Ishikawa (cell line): ENCODE measurements at regions not wholly inside any gene's neighbourhood (a gene's known extent, or its start where the extent isn't known, plus 50 kb on each side); places are given as distances from the start of the nearest gene placed in this dataset.

Source experiments
- CEBPB ChIP-seq: IDR thresholded peaks from 2 replicates; pipeline ENCODE4 v1.6.1; 2012
- CREB1 ChIP-seq: IDR thresholded peaks from 2 replicates; pipeline ENCODE4 v1.6.1; 2012; ENCODE audit warnings: low read depth
- EGR1 ChIP-seq: IDR thresholded peaks from 2 replicates; pipeline ENCODE4 v1.6.1; 2012
- EP300 ChIP-seq: IDR thresholded peaks from 2 replicates; pipeline ENCODE4 v1.6.1; 2012; ENCODE audit warnings: borderline replicate concordance
- FOXM1 ChIP-seq: IDR thresholded peaks from 2 replicates; pipeline ENCODE4 v1.6.1; 2012; ENCODE audit warnings: low read depth, borderline replicate concordance
- NFIC ChIP-seq: IDR thresholded peaks from 2 replicates; pipeline ENCODE4 v1.6.1; 2012
- RAD21 ChIP-seq: IDR thresholded peaks from 2 replicates; pipeline ENCODE4 v1.6.1; 2012; ENCODE audit warnings: low read depth
- TAF1 ChIP-seq: IDR thresholded peaks from 2 replicates; pipeline ENCODE4 v1.6.1; 2012; ENCODE audit warnings: low read depth, mild to moderate bottlenecking
- TCF12 ChIP-seq: IDR thresholded peaks from 2 replicates; pipeline ENCODE4 v1.6.1; 2012; ENCODE audit warnings: low read depth
- TEAD4 ChIP-seq: IDR thresholded peaks from 2 replicates; pipeline ENCODE4 v1.6.1; 2012
- YY1 ChIP-seq: IDR thresholded peaks from 2 replicates; pipeline ENCODE4 v1.6.1; 2012; ENCODE audit warnings: low read depth
- ZBTB7A ChIP-seq: IDR thresholded peaks from 2 replicates; pipeline ENCODE4 v1.6.1; 2012; ENCODE audit warnings: low read depth
- TF ChIP-seq, protein P1 (sequence below): IDR thresholded peaks from 2 replicates; pipeline ENCODE4 v1.6.1; 2012
- TF ChIP-seq, protein P2 (sequence below): IDR thresholded peaks from 2 replicates; pipeline ENCODE4 v1.6.1; 2012
- TF ChIP-seq, protein P3 (sequence below): IDR thresholded peaks from 2 replicates; pipeline ENCODE4 v1.6.1; 2012; ENCODE audit warnings: low read depth, mild to moderate bottlenecking

DNA sequence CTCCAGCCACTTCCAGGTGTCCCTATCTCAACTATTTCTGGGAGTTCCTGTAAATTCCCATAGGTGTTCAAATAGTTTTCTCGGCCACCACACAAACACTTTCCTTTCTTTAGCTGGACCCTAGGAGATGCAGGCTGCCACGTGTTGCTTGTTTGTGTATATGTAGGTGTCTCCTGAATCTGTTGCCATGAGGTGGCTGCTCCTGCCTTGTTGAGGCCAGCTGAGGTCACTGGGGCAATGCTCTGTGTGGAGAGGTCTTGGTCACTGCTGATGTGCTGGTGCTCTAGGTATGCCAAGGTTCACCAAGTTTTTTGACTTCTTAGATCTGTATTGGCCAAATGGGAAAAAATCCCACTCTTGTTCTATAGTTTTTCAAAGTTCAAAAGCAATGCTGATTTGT lies 132.5 kb upstream of the CHD1 start:
- no peak for TF ChIP-seq RAD21
- no peak for TF ChIP-seq CEBPB
- TF ChIP-seq TAF1, result no peak
- TF ChIP-seq, protein P1, sequence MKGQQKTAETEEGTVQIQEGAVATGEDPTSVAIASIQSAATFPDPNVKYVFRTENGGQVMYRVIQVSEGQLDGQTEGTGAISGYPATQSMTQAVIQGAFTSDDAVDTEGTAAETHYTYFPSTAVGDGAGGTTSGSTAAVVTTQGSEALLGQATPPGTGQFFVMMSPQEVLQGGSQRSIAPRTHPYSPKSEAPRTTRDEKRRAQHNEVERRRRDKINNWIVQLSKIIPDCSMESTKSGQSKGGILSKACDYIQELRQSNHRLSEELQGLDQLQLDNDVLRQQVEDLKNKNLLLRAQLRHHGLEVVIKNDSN, result no peak
- TF ChIP-seq YY1, result no peak
- TF ChIP-seq EGR1, result no peak
- no peak for TF ChIP-seq NFIC
- TF ChIP-seq EP300, result no peak
- TF ChIP-seq, protein P2, sequence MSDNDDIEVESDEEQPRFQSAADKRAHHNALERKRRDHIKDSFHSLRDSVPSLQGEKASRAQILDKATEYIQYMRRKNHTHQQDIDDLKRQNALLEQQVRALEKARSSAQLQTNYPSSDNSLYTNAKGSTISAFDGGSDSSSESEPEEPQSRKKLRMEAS, result no peak
- no peak for TF ChIP-seq FOXM1
- TF ChIP-seq TCF12, result no peak
- TF ChIP-seq TEAD4, result no peak
- TF ChIP-seq, protein P3, sequence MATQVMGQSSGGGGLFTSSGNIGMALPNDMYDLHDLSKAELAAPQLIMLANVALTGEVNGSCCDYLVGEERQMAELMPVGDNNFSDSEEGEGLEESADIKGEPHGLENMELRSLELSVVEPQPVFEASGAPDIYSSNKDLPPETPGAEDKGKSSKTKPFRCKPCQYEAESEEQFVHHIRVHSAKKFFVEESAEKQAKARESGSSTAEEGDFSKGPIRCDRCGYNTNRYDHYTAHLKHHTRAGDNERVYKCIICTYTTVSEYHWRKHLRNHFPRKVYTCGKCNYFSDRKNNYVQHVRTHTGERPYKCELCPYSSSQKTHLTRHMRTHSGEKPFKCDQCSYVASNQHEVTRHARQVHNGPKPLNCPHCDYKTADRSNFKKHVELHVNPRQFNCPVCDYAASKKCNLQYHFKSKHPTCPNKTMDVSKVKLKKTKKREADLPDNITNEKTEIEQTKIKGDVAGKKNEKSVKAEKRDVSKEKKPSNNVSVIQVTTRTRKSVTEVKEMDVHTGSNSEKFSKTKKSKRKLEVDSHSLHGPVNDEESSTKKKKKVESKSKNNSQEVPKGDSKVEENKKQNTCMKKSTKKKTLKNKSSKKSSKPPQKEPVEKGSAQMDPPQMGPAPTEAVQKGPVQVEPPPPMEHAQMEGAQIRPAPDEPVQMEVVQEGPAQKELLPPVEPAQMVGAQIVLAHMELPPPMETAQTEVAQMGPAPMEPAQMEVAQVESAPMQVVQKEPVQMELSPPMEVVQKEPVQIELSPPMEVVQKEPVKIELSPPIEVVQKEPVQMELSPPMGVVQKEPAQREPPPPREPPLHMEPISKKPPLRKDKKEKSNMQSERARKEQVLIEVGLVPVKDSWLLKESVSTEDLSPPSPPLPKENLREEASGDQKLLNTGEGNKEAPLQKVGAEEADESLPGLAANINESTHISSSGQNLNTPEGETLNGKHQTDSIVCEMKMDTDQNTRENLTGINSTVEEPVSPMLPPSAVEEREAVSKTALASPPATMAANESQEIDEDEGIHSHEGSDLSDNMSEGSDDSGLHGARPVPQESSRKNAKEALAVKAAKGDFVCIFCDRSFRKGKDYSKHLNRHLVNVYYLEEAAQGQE, result no peak
- TF ChIP-seq CREB1, result no peak
- TF ChIP-seq ZBTB7A, result no peak

DNA sequence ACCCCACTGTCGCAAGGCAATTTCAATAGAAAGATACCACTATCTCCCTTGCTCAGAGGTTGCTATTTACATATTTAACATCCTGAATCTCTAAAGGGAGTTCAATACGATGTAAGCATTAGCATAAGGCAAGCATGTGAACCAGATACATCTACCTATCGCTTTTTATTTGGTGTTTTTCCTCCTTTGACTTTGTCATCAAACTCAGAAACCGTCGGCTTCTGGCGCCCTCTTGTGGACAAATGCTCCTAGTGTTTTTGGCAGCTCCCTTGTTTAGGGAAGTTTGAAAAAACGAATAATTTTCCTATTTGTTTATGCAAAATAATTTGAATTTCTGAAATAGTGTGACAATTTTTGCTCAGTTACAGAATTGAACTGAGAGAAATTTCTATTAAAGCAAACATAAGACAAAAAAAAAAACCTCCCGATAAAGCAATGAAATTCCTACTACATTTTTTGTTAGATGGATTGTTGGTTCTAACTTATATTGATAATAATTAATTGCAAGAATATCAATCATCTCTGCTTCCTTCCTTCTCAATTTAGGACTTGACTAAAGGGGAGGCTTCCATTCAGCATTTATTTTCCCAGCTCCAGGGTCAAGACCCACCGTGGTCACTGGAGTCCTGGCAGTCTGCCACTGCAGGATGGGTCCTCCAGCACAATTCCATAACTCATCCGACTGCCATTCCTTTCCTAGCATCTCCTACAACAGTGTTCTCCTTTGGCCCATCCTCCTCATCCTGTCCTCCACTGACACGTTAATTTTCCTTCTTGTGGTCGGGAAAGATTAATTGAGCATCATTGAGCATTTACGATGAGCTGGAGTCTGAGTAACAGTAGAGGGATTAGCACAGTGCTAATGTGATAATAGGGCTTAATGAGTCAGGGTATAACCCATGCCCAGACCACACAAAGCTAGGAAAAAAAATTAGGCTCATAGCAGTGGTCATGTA lies 131.8 kb upstream of the CHD1 start:
- TF ChIP-seq FOXM1 (no peak), ZBTB7A (no peak), TCF12 (no peak), RAD21 (peak; percentile 77), CEBPB (no peak), NFIC (no peak)
- TF ChIP-seq, protein P1, result no peak

DNA sequence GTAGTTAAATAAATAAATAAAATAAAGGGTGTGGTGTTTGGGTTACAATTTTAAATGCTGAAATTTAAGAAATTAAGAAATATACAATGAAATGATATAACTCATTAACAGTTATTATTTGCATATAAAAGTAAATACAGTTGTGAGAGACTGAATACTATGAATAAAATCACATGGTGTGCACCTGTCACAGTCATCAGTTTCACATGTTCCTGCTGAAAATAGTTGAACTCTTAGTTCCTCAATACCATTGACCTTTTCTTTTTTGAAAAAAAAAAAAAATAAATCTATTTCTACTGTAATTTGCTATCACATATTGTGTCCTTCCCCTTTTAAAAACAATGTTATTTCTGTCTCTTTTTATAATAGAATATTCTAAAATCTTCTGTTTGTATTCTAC lies 130.9 kb upstream of the CHD1 start:
- TF ChIP-seq YY1 (no peak), CEBPB (no peak), ZBTB7A (no peak), CREB1 (no peak), EP300 (no peak)
- TF ChIP-seq, protein P2, result no peak

DNA sequence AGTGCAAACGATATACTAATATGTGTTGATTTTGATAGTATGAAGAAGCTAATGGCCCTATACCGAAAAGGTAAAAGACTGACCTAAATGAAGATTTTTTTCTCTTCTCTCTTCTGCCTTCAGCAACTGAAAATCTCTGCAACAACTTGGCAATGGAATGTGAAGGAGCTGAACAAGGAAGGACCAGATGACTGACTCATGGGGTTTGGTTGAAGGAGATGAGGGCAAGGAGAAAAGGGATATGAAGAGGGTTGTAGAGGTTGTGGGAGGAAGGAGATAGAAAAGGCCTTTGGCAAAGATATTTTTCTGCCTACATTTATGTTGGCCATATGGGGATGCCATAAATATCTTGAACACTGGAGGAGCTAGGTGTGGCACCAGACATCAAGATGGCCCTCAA lies 129.7 kb upstream of the CHD1 start:
- TF ChIP-seq RAD21 (no peak), TAF1 (no peak), YY1 (no peak), TEAD4 (no peak), FOXM1 (no peak), TCF12 (no peak), EP300 (no peak), EGR1 (no peak), CEBPB (no peak), NFIC (no peak), ZBTB7A (no peak), CREB1 (no peak)
- TF ChIP-seq, protein P1, result no peak
- TF ChIP-seq, protein P2, result no peak
- TF ChIP-seq, protein P3, result no peak

DNA sequence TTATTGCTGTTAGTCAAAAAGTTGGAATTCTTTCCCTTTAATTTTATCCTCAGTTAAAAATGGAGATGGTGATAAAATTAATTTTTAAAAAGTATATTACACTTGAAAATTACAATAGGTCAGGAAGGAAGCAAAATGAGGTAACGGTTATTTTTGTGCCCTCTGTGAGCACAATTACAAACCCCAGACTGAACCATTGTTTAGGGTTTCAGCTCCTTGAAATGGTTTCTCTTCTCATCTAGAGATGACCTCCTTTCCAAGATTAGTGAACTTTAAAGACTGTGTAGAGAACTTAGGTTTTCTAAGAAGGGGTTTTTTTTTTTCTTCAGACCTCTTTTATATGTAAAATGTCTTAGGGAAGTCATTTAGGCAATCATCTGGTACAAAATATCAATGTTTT lies 126.2 kb upstream of the CHD1 start:
- TF ChIP-seq YY1, result no peak
- no peak for TF ChIP-seq NFIC
- no peak for TF ChIP-seq CREB1
- TF ChIP-seq RAD21, result no peak
- TF ChIP-seq ZBTB7A, result no peak
